ENCODE measurements at regions not wholly inside any gene's neighbourhood (a gene's known extent, or its start where the extent isn't known, plus 50 kb on each side); places are given as distances from the start of the nearest gene placed in this dataset.

DNA sequence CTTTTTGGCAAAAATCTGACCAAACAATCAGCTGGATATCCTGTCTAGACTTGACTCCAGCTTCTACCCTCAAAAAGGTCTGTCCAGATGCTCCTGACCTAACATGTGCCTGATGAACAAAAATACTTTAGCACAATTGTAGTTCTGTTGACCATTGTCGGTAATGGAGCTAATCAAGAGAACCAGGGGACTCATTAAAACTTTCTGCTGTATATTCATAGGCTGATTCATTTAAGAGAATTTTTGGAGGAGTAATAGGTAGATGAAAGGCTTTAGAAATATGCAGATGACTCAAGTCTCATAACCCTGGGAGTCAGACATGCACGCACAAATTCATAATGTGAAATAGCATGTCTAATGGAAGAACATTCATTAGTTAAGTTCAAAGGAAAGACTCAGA lies 514.2 kb downstream of the TXNL1 start:
- Histone ChIP-seq H3K9me2 (replicated peaks; ENCODE audit: control insufficient read depth, low read length) (no peaks in the 10 kb centered on the region), H3K9me3 (ENCODE audit: control insufficient read depth, insufficient read depth, low read length) (no peaks in the 10 kb centered on the region), H3K27me3 (ENCODE audit: control insufficient read depth, low read length) (no peaks in the 10 kb centered on the region), H4K20me1 (ENCODE audit: control insufficient read depth, insufficient read depth, low read depth, low read length) (no peaks in the 10 kb centered on the region), H3K36me3 (ENCODE audit: control insufficient read depth, low read length) (no peaks in the 10 kb centered on the region), H3K4me2 (ENCODE audit: low read length) (no peak overlapping the region), H3K4me3 (ENCODE audit: low read length) (no peak overlapping the region), H3K79me2 (ENCODE audit: control insufficient read depth, low read length) (no peaks in the 10 kb centered on the region), H3F3A (ENCODE audit: control insufficient read depth, insufficient read depth) (no peaks in the 10 kb centered on the region), H3K4me1 (ENCODE audit: control insufficient read depth, low read length) (no peaks in the 10 kb centered on the region), H3K27ac (ENCODE audit: low read depth, low read length) (no peak overlapping the region)
- TF ChIP-seq, protein P1, sequence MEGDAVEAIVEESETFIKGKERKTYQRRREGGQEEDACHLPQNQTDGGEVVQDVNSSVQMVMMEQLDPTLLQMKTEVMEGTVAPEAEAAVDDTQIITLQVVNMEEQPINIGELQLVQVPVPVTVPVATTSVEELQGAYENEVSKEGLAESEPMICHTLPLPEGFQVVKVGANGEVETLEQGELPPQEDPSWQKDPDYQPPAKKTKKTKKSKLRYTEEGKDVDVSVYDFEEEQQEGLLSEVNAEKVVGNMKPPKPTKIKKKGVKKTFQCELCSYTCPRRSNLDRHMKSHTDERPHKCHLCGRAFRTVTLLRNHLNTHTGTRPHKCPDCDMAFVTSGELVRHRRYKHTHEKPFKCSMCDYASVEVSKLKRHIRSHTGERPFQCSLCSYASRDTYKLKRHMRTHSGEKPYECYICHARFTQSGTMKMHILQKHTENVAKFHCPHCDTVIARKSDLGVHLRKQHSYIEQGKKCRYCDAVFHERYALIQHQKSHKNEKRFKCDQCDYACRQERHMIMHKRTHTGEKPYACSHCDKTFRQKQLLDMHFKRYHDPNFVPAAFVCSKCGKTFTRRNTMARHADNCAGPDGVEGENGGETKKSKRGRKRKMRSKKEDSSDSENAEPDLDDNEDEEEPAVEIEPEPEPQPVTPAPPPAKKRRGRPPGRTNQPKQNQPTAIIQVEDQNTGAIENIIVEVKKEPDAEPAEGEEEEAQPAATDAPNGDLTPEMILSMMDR (IDR thresholded peaks at IDR 0.05; ENCODE audit: low read depth, low read length, poor library complexity, severe bottlenecking): no peak
- TF ChIP-seq EZH2phosphoT487 (IDR thresholded peaks at IDR 0.05; ENCODE audit: borderline replicate concordance, low read length): no peak

- Histone ChIP-seq H3K4me2 (ENCODE audit: low read length) (no peak overlapping the region), H3K79me2 (ENCODE audit: control insufficient read depth, low read length) (no peaks in the 10 kb centered on the region), H3K9me3 (ENCODE audit: control insufficient read depth, insufficient read depth, low read length) (no peaks in the 10 kb centered on the region), H3K36me3 (ENCODE audit: control insufficient read depth, low read length) (no peaks in the 10 kb centered on the region), H3K4me1 (ENCODE audit: control insufficient read depth, low read length) (no peaks in the 10 kb centered on the region), H3K9me2 (replicated peaks; ENCODE audit: control insufficient read depth, low read length) (no peaks in the 10 kb centered on the region), H3K27ac (ENCODE audit: low read depth, low read length) (no peak overlapping the region), H3K4me3 (ENCODE audit: low read length) (no peak overlapping the region), H4K20me1 (ENCODE audit: control insufficient read depth, insufficient read depth, low read depth, low read length) (no peaks in the 10 kb centered on the region), H3F3A (ENCODE audit: control insufficient read depth, insufficient read depth) (no peaks in the 10 kb centered on the region), H3K27me3 (ENCODE audit: control insufficient read depth, low read length) (no peaks in the 10 kb centered on the region)
- no peak for TF ChIP-seq EZH2phosphoT487 (IDR thresholded peaks at IDR 0.05; ENCODE audit: borderline replicate concordance, low read length)
- TF ChIP-seq, protein P1 (IDR thresholded peaks at IDR 0.05; ENCODE audit: low read depth, low read length, poor library complexity, severe bottlenecking): no peak
These were observed 516.7 kb downstream of the TXNL1 start for GRCh38 chr18:56121669-56122068.

- Histone ChIP-seq H3K4me3 (ENCODE audit: low read length) (no peak overlapping the region), H3K4me1 (ENCODE audit: control insufficient read depth, low read length) (no peaks in the 10 kb centered on the region), H3K9me2 (replicated peaks; ENCODE audit: control insufficient read depth, low read length) (no peaks in the 10 kb centered on the region), H3K79me2 (ENCODE audit: control insufficient read depth, low read length) (no peaks in the 10 kb centered on the region), H3K9me3 (ENCODE audit: control insufficient read depth, insufficient read depth, low read length) (no peaks in the 10 kb centered on the region), H3K27me3 (ENCODE audit: control insufficient read depth, low read length) (peaks cover under 1% of the 10 kb centered on the region; the same call in 1 of the 2 replicates), H3F3A (ENCODE audit: control insufficient read depth, insufficient read depth) (no peaks in the 10 kb centered on the region), H3K4me2 (ENCODE audit: low read length) (no peak overlapping the region), H3K27ac (ENCODE audit: low read depth, low read length) (no peak overlapping the region), H3K36me3 (ENCODE audit: control insufficient read depth, low read length) (no peaks in the 10 kb centered on the region), H4K20me1 (ENCODE audit: control insufficient read depth, insufficient read depth, low read depth, low read length) (no peaks in the 10 kb centered on the region)
- TF ChIP-seq, protein P1 (IDR thresholded peaks at IDR 0.05; ENCODE audit: low read depth, low read length, poor library complexity, severe bottlenecking): no peak
- TF ChIP-seq EZH2phosphoT487 (IDR thresholded peaks at IDR 0.05; ENCODE audit: borderline replicate concordance, low read length): no peak
These were observed 517.6 kb downstream of the TXNL1 start for GRCh38 chr18:56120782-56121181.

DNA sequence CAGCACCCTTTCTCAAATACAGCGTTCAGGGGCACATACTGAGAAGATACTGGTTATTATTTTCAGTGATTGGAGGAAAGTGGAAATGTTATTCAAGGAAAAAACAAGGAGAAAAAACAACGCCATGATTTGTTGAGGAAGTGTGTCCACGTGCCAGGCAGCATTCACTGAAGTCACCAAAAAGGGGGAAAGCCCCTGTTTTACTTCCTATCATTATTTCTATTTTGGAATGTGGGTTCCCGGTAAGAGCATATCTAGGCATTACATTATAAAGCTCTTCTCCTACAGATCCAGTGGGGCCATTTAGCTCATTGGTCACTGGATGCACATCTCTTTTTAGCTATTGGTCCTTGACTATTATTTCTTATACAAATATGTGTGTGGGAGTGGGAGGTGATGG lies 518.7 kb downstream of the TXNL1 start:
- TF ChIP-seq, protein P1 (IDR thresholded peaks at IDR 0.05; ENCODE audit: low read depth, low read length, poor library complexity, severe bottlenecking): no peak
- no peak for TF ChIP-seq EZH2phosphoT487 (IDR thresholded peaks at IDR 0.05; ENCODE audit: borderline replicate concordance, low read length)
- no peaks in the 10 kb centered on the region for H3K9me3 ChIP-seq (ENCODE audit: control insufficient read depth, insufficient read depth, low read length)

More for the DNA sequence above, 518.7 kb downstream of the TXNL1 start:
- Histone ChIP-seq H3K27me3 (ENCODE audit: control insufficient read depth, low read length) (peaks cover 8% of the 10 kb centered on the region), H3K79me2 (ENCODE audit: control insufficient read depth, low read length) (no peaks in the 10 kb centered on the region), H3K27ac (ENCODE audit: low read depth, low read length) (no peak overlapping the region), H3K4me1 (ENCODE audit: control insufficient read depth, low read length) (no peaks in the 10 kb centered on the region), H3F3A (ENCODE audit: control insufficient read depth, insufficient read depth) (no peaks in the 10 kb centered on the region), H3K4me2 (ENCODE audit: low read length) (no peak overlapping the region), H3K9me2 (replicated peaks; ENCODE audit: control insufficient read depth, low read length) (no peaks in the 10 kb centered on the region), H3K36me3 (ENCODE audit: control insufficient read depth, low read length) (no peaks in the 10 kb centered on the region), H4K20me1 (ENCODE audit: control insufficient read depth, insufficient read depth, low read depth, low read length) (no peaks in the 10 kb centered on the region), H3K4me3 (ENCODE audit: low read length) (no peak overlapping the region)
